RWPE2 (cell line): ENCODE measurements at regions not wholly inside any gene's neighbourhood (a gene's known extent, or its start where the extent isn't known, plus 50 kb on each side); places are given as distances from the start of the nearest gene placed in this dataset.

Experiments
- ATAC-seq: fragments of 200-7000 bp; cut with Tn5 transposase; 3 replicates; pipeline ENCODE4 v1.9.1; 2021; ENCODE audit warnings: low read depth
- DNase-seq: peaks from one replicate; pipeline ENCODE4 v3.0.0-alpha.2; 2020; ENCODE audit warnings: low spot score
- H3K27ac ChIP-seq: fragments of 450-650 bp; 2 replicates; pipeline ENCODE4 v1.5.1; 2017; ENCODE audit warnings: mild to moderate bottlenecking; ENCODE audit not compliant: poor library complexity, severe bottlenecking
- H3K27me3 ChIP-seq: fragments of 250-450 bp; sonication (Bioruptor Pico); 2 replicates; pipeline ENCODE4 v1.5.1; 2021; ENCODE audit warnings: mild to moderate bottlenecking, moderate library complexity; ENCODE audit not compliant: insufficient read depth, poor library complexity, severe bottlenecking
- H3K36me3 ChIP-seq: fragments of 250-450 bp; sonication (Bioruptor Pico); 2 replicates; pipeline ENCODE4 v1.5.1; 2020; ENCODE audit warnings: low read depth, mild to moderate bottlenecking, moderate library complexity
- H3K4me1 ChIP-seq: fragments of 250-450 bp; sonication (Bioruptor Pico); 2 replicates; pipeline ENCODE4 v1.5.1; 2021; ENCODE audit warnings: mild to moderate bottlenecking, moderate library complexity; ENCODE audit not compliant: insufficient read depth, poor library complexity, severe bottlenecking
- H3K4me3 ChIP-seq: fragments of 250-450 bp; sonication (Bioruptor Pico); 2 replicates; pipeline ENCODE4 v1.5.1; 2021; ENCODE audit warnings: mild to moderate bottlenecking, moderate library complexity; ENCODE audit not compliant: severe bottlenecking
- H3K9me3 ChIP-seq: fragments of 250-450 bp; sonication (Bioruptor Pico); 2 replicates; pipeline ENCODE4 v1.5.1; 2021; ENCODE audit warnings: mild to moderate bottlenecking, moderate library complexity; ENCODE audit not compliant: severe bottlenecking
- TF ChIP-seq, protein P1 (sequence below): fragments of 450-650 bp; IDR thresholded peaks from one replicate; pipeline ENCODE4 v1.5.1; 2017; ENCODE audit warnings: mild to moderate bottlenecking, moderate library complexity; ENCODE audit not compliant: poor library complexity, severe bottlenecking

DNA sequence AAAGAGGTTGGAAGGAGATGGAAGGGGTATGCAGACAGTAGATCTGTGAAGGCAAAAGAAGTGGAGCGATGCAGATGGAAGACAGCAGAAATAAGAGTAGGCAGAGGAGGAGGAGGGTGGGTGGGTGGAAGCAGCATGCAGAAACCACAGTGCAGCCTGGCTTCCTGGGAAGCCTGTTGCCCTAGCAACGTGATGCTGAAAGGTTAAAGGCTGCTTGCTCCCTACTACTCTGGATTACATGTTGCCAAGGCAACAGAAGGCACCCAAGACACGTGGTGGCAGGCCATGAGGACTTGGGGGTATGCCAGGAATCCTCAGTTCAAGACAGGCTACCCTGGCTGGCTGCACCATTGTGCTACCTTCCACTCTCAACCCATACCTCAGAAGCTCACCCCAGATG is 129.6 kb downstream of the GRIN2B start:
- H3K4me1 ChIP-seq, result no peaks in the 10 kb centered on the region
- DNase-seq (no peak), ATAC-seq (no peak)
- no peaks in the 10 kb centered on the region for H3K27me3 ChIP-seq
- TF ChIP-seq, protein P1, sequence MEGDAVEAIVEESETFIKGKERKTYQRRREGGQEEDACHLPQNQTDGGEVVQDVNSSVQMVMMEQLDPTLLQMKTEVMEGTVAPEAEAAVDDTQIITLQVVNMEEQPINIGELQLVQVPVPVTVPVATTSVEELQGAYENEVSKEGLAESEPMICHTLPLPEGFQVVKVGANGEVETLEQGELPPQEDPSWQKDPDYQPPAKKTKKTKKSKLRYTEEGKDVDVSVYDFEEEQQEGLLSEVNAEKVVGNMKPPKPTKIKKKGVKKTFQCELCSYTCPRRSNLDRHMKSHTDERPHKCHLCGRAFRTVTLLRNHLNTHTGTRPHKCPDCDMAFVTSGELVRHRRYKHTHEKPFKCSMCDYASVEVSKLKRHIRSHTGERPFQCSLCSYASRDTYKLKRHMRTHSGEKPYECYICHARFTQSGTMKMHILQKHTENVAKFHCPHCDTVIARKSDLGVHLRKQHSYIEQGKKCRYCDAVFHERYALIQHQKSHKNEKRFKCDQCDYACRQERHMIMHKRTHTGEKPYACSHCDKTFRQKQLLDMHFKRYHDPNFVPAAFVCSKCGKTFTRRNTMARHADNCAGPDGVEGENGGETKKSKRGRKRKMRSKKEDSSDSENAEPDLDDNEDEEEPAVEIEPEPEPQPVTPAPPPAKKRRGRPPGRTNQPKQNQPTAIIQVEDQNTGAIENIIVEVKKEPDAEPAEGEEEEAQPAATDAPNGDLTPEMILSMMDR, result no peak
- H3K9me3 ChIP-seq, result no peaks in the 10 kb centered on the region
- H3K27ac ChIP-seq, result no peak overlapping the region
- H3K36me3 ChIP-seq, result no peaks in the 10 kb centered on the region
- H3K4me3 ChIP-seq, result no peak overlapping the region

DNA sequence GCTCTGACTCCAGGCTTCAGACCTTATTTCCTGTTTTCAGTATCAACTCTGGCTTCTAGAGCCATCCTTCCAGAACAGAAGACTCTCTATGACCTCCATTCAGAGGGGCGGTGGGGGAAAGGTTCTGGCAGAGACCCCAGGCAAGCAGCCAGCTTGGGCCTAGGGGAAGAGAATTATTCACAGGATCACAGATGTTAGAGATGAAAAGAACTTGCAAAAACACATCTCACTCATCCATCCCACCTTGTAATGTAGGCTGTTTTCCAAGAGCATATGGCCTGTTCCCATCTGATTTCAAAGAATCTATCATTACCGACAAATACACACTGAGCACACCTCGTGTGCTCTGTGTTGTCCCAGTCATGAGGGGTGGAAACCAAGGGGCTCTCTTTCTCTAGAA is 131.9 kb downstream of the GRIN2B start:
- H3K4me1 ChIP-seq, result no peaks in the 10 kb centered on the region
- TF ChIP-seq, protein P1, result no peak
- H3K36me3 ChIP-seq, result no peaks in the 10 kb centered on the region
- H3K27me3 ChIP-seq, result no peaks in the 10 kb centered on the region
- H3K27ac ChIP-seq, result no peak overlapping the region
- ATAC-seq, result no peak
- no peak for DNase-seq
- H3K4me3 ChIP-seq, result no peak overlapping the region
- no peaks in the 10 kb centered on the region for H3K9me3 ChIP-seq

DNA sequence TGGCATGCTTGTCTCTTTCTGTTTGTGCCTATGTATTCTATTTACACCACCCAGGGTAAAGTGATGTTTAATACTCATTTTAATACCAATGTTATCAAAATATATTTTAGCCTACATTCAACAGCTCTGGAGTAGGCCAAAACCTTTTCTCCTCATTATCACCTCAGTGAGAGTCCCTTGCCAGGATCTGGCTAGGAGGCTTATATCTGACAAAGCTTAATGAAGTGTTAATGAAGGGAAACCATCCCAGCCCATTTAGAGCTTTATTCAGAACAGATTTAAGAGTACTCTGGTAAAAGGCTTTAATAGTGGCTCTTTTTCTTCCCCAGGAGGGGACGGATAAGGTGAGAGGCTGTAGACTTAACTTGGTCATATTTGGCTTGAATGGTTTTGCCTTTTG is 137.6 kb downstream of the GRIN2B start:
- DNase-seq (no peak), ATAC-seq (no peak)
- Histone ChIP-seq H3K4me1 (no peaks in the 10 kb centered on the region), H3K27me3 (no peaks in the 10 kb centered on the region), H3K4me3 (no peak overlapping the region), H3K9me3 (no peaks in the 10 kb centered on the region), H3K27ac (no peak overlapping the region), H3K36me3 (no peaks in the 10 kb centered on the region)
- TF ChIP-seq, protein P1, result no peak

DNA sequence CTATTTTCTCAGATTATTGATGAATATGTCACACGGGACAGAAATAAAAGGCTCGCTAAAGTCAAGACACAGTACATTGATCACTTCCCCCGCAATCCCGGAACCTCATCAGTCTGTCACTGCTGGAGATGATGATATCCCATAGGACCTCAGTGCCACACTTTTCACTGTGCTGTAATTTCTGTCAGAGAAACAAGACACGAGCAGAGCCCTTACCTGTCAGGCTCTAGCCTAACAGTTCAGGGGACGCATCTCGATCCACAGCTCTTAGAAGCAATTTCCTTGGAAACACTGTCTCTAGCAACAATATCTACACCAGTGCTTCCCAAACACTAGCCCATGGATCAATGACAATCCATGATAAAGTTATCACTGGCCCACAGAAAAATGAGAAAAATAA is 140.0 kb downstream of the GRIN2B start:
- no peaks in the 10 kb centered on the region for H3K4me1 ChIP-seq
- H3K9me3 ChIP-seq, result no peaks in the 10 kb centered on the region
- TF ChIP-seq, protein P1, result no peak
- H3K4me3 ChIP-seq, result no peak overlapping the region
- no peak for DNase-seq
- no peak overlapping the region for H3K27ac ChIP-seq
- no peaks in the 10 kb centered on the region for H3K27me3 ChIP-seq
- ATAC-seq, result no peak
- H3K36me3 ChIP-seq, result no peaks in the 10 kb centered on the region

DNA sequence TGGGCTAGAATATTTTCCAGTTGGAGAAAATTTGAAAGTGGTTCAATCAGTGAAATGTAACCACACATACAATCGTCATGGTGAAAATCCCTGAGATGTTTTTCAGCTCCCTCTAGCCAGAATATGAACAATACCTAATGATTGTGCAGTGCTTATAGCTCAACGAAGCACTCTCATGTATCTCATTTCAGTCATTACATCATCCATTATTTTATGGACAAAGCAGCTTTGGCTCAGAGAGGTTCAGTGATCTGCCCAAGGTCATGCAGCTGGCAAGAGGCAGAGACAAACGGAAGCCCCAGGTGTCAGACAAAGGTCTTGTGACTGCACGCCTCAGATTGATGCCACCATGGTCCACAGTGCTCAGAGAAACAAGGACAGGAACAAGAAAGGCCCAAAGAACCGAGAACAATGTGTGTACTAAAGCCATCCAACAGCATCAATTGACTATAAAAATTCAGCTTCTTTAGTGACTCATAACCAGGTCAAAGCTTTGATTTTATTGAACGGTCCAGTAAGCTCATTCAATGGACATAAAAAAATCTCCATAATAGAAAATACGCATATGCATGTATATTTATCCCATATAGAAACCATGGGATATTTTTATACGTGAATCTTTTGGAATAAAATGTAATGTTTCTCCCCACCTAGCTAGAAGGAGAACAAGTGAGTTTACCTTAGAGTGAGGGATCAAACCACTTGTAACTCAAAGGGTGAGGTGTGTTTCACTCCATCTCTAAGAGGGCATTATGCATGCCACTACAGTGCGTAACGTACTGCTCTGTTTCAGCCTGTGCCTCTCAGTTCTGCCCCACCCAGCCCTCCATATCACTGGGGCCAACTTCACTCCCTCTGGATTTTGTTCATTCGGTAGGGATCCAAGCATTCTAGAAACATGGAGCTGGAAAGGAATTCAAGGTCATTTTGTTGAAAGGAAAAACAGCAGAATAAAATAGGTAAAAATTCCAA is 141.8 kb downstream of the GRIN2B start:
- DNase-seq (no peak), ATAC-seq (no peak)
- Histone ChIP-seq H3K9me3 (no peaks in the 10 kb centered on the region), H3K4me3 (no peak overlapping the region), H3K4me1 (no peaks in the 10 kb centered on the region), H3K27ac (no peak overlapping the region), H3K36me3 (no peaks in the 10 kb centered on the region), H3K27me3 (no peaks in the 10 kb centered on the region)
- TF ChIP-seq, protein P1, result no peak
